ENCODE measurements at regions not wholly inside any gene's neighbourhood (a gene's known extent, or its start where the extent isn't known, plus 50 kb on each side); places are given as distances from the start of the nearest gene placed in this dataset.

- no peaks in the 10 kb centered on the region for H3K4me1 ChIP-seq (ENCODE audit: control insufficient read depth in 3 of 3, insufficient read depth in 3 of 3, low read length in 3 of 3)
- peaks cover 0 to 2% (median 0%) of the 10 kb centered on the region in 3 donors for H3K9me3 ChIP-seq (ENCODE audit: control insufficient read depth in 3 of 3, low read length in 3 of 3)
- no peak overlapping the region for H3K4me3 ChIP-seq (ENCODE audit: low read length in 3 of 3)
- H3K27ac ChIP-seq (ENCODE audit: low read depth, low read length): no peak overlapping the region
- H3K27me3 ChIP-seq (ENCODE audit: control insufficient read depth in 3 of 3, insufficient read depth in 3 of 3, low read length in 3 of 3): peaks cover 0 to 5% (median 0%) of the 10 kb centered on the region in 3 donors
- H3K9ac ChIP-seq (ENCODE audit: low read depth in 1 of 3, low read length in 3 of 3): no peak overlapping the region
- H3K36me3 ChIP-seq (ENCODE audit: control insufficient read depth in 3 of 3, insufficient read depth in 3 of 3, low read length in 3 of 3): no peaks in the 10 kb centered on the region
These were observed 312.1 kb downstream of the ARRDC4 start for GRCh38 chr15:98272625-98273024.

- Histone ChIP-seq H3K9ac (ENCODE audit: low read depth in 1 of 3, low read length in 3 of 3) (no peak overlapping the region), H3K4me1 (ENCODE audit: control insufficient read depth in 3 of 3, insufficient read depth in 3 of 3, low read length in 3 of 3) (no peaks in the 10 kb centered on the region), H3K27me3 (ENCODE audit: control insufficient read depth in 3 of 3, insufficient read depth in 3 of 3, low read length in 3 of 3) (peaks cover 0 to 8% (median 0%) of the 10 kb centered on the region in 3 donors), H3K9me3 (ENCODE audit: control insufficient read depth in 3 of 3, low read length in 3 of 3) (no peaks in the 10 kb centered on the region), H3K36me3 (ENCODE audit: control insufficient read depth in 3 of 3, insufficient read depth in 3 of 3, low read length in 3 of 3) (no peaks in the 10 kb centered on the region), H3K4me3 (ENCODE audit: low read length in 3 of 3) (no peak overlapping the region), H3K27ac (ENCODE audit: low read depth, low read length) (no peak overlapping the region)
These were observed 315.5 kb downstream of the ARRDC4 start for GRCh38 chr15:98276018-98276417.

- Histone ChIP-seq H3K27me3 (ENCODE audit: control insufficient read depth in 3 of 3, insufficient read depth in 3 of 3, low read length in 3 of 3) (peaks cover 0 to 20% (median 0%) of the 10 kb centered on the region in 3 donors), H3K9me3 (ENCODE audit: control insufficient read depth in 3 of 3, low read length in 3 of 3) (no peaks in the 10 kb centered on the region), H3K9ac (ENCODE audit: low read depth in 1 of 3, low read length in 3 of 3) (no peak overlapping the region), H3K27ac (ENCODE audit: low read depth, low read length) (no peak overlapping the region), H3K36me3 (ENCODE audit: control insufficient read depth in 3 of 3, insufficient read depth in 3 of 3, low read length in 3 of 3) (no peaks in the 10 kb centered on the region), H3K4me1 (ENCODE audit: control insufficient read depth in 3 of 3, insufficient read depth in 3 of 3, low read length in 3 of 3) (no peaks in the 10 kb centered on the region), H3K4me3 (ENCODE audit: low read length in 3 of 3) (no peak overlapping the region)
These were observed 317.1 kb downstream of the ARRDC4 start for GRCh38 chr15:98277602-98278001.

GRCh38 chr15:98280284-98280975, 319.9 kb downstream of the ARRDC4 start:
- no peak overlapping the region for H3K4me3 ChIP-seq (ENCODE audit: low read length in 3 of 3)
- peaks cover 0 to 24% (median 2%) of the 10 kb centered on the region in 3 donors for H3K27me3 ChIP-seq (ENCODE audit: control insufficient read depth in 3 of 3, insufficient read depth in 3 of 3, low read length in 3 of 3)
- H3K9me3 ChIP-seq (ENCODE audit: control insufficient read depth in 3 of 3, low read length in 3 of 3): no peaks in the 10 kb centered on the region
- no peaks in the 10 kb centered on the region for H3K36me3 ChIP-seq (ENCODE audit: control insufficient read depth in 3 of 3, insufficient read depth in 3 of 3, low read length in 3 of 3)
- H3K4me1 ChIP-seq (ENCODE audit: control insufficient read depth in 3 of 3, insufficient read depth in 3 of 3, low read length in 3 of 3): no peaks in the 10 kb centered on the region
- H3K9ac ChIP-seq (ENCODE audit: low read depth in 1 of 3, low read length in 3 of 3): no peak overlapping the region
- no peak overlapping the region for H3K27ac ChIP-seq (ENCODE audit: low read depth, low read length)

- Histone ChIP-seq H3K36me3 (ENCODE audit: control insufficient read depth in 3 of 3, insufficient read depth in 3 of 3, low read length in 3 of 3) (no peaks in the 10 kb centered on the region), H3K4me3 (ENCODE audit: low read length in 3 of 3) (no peak overlapping the region), H3K27me3 (ENCODE audit: control insufficient read depth in 3 of 3, insufficient read depth in 3 of 3, low read length in 3 of 3) (peaks cover 2 to 26% (median 2%) of the 10 kb centered on the region in 3 donors), H3K4me1 (ENCODE audit: control insufficient read depth in 3 of 3, insufficient read depth in 3 of 3, low read length in 3 of 3) (no peaks in the 10 kb centered on the region), H3K27ac (ENCODE audit: low read depth, low read length) (no peak overlapping the region), H3K9me3 (ENCODE audit: control insufficient read depth in 3 of 3, low read length in 3 of 3) (no peaks in the 10 kb centered on the region), H3K9ac (ENCODE audit: low read depth in 1 of 3, low read length in 3 of 3) (no peak overlapping the region)
These were observed 320.6 kb downstream of the ARRDC4 start for GRCh38 chr15:98281130-98281529.

- H3K4me1 ChIP-seq (ENCODE audit: control insufficient read depth in 3 of 3, insufficient read depth in 3 of 3, low read length in 3 of 3): no peaks in the 10 kb centered on the region
- no peak overlapping the region for H3K4me3 ChIP-seq (ENCODE audit: low read length in 3 of 3)
- no peaks in the 10 kb centered on the region for H3K9me3 ChIP-seq (ENCODE audit: control insufficient read depth in 3 of 3, low read length in 3 of 3)
- no peak overlapping the region for H3K27ac ChIP-seq (ENCODE audit: low read depth, low read length)
- H3K9ac ChIP-seq (ENCODE audit: low read depth in 1 of 3, low read length in 3 of 3): no peak overlapping the region
- peaks cover 4 to 26% (median 6%) of the 10 kb centered on the region in 3 donors for H3K27me3 ChIP-seq (ENCODE audit: control insufficient read depth in 3 of 3, insufficient read depth in 3 of 3, low read length in 3 of 3)
- H3K36me3 ChIP-seq (ENCODE audit: control insufficient read depth in 3 of 3, insufficient read depth in 3 of 3, low read length in 3 of 3): no peaks in the 10 kb centered on the region
These were observed 322.3 kb downstream of the ARRDC4 start for GRCh38 chr15:98282656-98283332.

- Histone ChIP-seq H3K4me1 (ENCODE audit: control insufficient read depth in 3 of 3, insufficient read depth in 3 of 3, low read length in 3 of 3) (no peaks in the 10 kb centered on the region), H3K27me3 (ENCODE audit: control insufficient read depth in 3 of 3, insufficient read depth in 3 of 3, low read length in 3 of 3) (peaks cover 20 to 38% (median 22%) of the 10 kb centered on the region in 3 donors), H3K9ac (ENCODE audit: low read depth in 1 of 3, low read length in 3 of 3) (no peak overlapping the region), H3K27ac (ENCODE audit: low read depth, low read length) (no peak overlapping the region), H3K36me3 (ENCODE audit: control insufficient read depth in 3 of 3, insufficient read depth in 3 of 3, low read length in 3 of 3) (no peaks in the 10 kb centered on the region), H3K4me3 (ENCODE audit: low read length in 3 of 3) (no peak overlapping the region), H3K9me3 (ENCODE audit: control insufficient read depth in 3 of 3, low read length in 3 of 3) (no peaks in the 10 kb centered on the region)
These were observed 325.7 kb downstream of the ARRDC4 start for GRCh38 chr15:98286200-98286599.

GRCh38 chr15:98286831-98287230, 326.3 kb downstream of the ARRDC4 start:
- no peaks in the 10 kb centered on the region for H3K9me3 ChIP-seq (ENCODE audit: control insufficient read depth in 3 of 3, low read length in 3 of 3)
- no peak overlapping the region for H3K9ac ChIP-seq (ENCODE audit: low read depth in 1 of 3, low read length in 3 of 3)
- H3K36me3 ChIP-seq (ENCODE audit: control insufficient read depth in 3 of 3, insufficient read depth in 3 of 3, low read length in 3 of 3): no peaks in the 10 kb centered on the region
- H3K4me1 ChIP-seq (ENCODE audit: control insufficient read depth in 3 of 3, insufficient read depth in 3 of 3, low read length in 3 of 3): no peaks in the 10 kb centered on the region
- H3K27ac ChIP-seq (ENCODE audit: low read depth, low read length): no peak overlapping the region
- H3K27me3 ChIP-seq (ENCODE audit: control insufficient read depth in 3 of 3, insufficient read depth in 3 of 3, low read length in 3 of 3): peaks cover 24 to 35% (median 25%) of the 10 kb centered on the region in 3 donors
- no peak overlapping the region for H3K4me3 ChIP-seq (ENCODE audit: low read length in 3 of 3)

GRCh38 chr15:98288091-98288590, 327.6 kb downstream of the ARRDC4 start:
- Histone ChIP-seq H3K4me1 (ENCODE audit: control insufficient read depth in 3 of 3, insufficient read depth in 3 of 3, low read length in 3 of 3) (peaks cover 0 to 5% (median 0%) of the 10 kb centered on the region in 3 donors), H3K36me3 (ENCODE audit: control insufficient read depth in 3 of 3, insufficient read depth in 3 of 3, low read length in 3 of 3) (no peaks in the 10 kb centered on the region), H3K4me3 (ENCODE audit: low read length in 3 of 3) (no peak overlapping the region), H3K9ac (ENCODE audit: low read depth in 1 of 3, low read length in 3 of 3) (no peak overlapping the region), H3K9me3 (ENCODE audit: control insufficient read depth in 3 of 3, low read length in 3 of 3) (no peaks in the 10 kb centered on the region), H3K27me3 (ENCODE audit: control insufficient read depth in 3 of 3, insufficient read depth in 3 of 3, low read length in 3 of 3) (peaks cover 32 to 39% (median 36%) of the 10 kb centered on the region in 3 donors), H3K27ac (ENCODE audit: low read depth, low read length) (no peak overlapping the region)

- Histone ChIP-seq H3K27ac (ENCODE audit: low read depth, low read length) (no peak overlapping the region), H3K36me3 (ENCODE audit: control insufficient read depth in 3 of 3, insufficient read depth in 3 of 3, low read length in 3 of 3) (no peaks in the 10 kb centered on the region), H3K4me1 (ENCODE audit: control insufficient read depth in 3 of 3, insufficient read depth in 3 of 3, low read length in 3 of 3) (peaks cover 0 to 5% (median 0%) of the 10 kb centered on the region in 3 donors), H3K9me3 (ENCODE audit: control insufficient read depth in 3 of 3, low read length in 3 of 3) (no peaks in the 10 kb centered on the region), H3K9ac (ENCODE audit: low read depth in 1 of 3, low read length in 3 of 3) (no peak overlapping the region), H3K4me3 (ENCODE audit: low read length in 3 of 3) (no peak overlapping the region), H3K27me3 (ENCODE audit: control insufficient read depth in 3 of 3, insufficient read depth in 3 of 3, low read length in 3 of 3) (peaks cover 33 to 49% (median 45%) of the 10 kb centered on the region in 3 donors)
These were observed 329.2 kb downstream of the ARRDC4 start for GRCh38 chr15:98289747-98290146.
